ENCODE measurements at regions not wholly inside any gene's neighbourhood (a gene's known extent, or its start where the extent isn't known, plus 50 kb on each side); places are given as distances from the start of the nearest gene placed in this dataset.
A peak's percentile ranks its signal among the peaks of the same experiment; 100 is the strongest.

GRCh38 chr6:43984442-43985321, 142.6 kb downstream of the MRPL14 start:
- 88 to 92% methylated on average over 16 of the region's 16 CpGs for WGBS, 2 donors
- no peaks in the 10 kb centered on the region for H3K4me1 ChIP-seq
- H3K4me3 ChIP-seq = no peak overlapping the region
- no peak for DNase-seq
- H3K9me3 ChIP-seq = no peaks in the 10 kb centered on the region
- TF ChIP-seq CTCF (IDR thresholded peaks at IDR 0.05) (no peak), POLR2A (IDR thresholded peaks at IDR 0.05) (no peak)
- intact Hi-C loops (cut with DNase I; ENCODE audit: low total_unique reads) = no loop called here
- no peaks in the 10 kb centered on the region for H3K27me3 ChIP-seq
- no peak overlapping the region for H3K27ac ChIP-seq
- no peaks in the 10 kb centered on the region for H3K36me3 ChIP-seq (ENCODE audit: low read depth, missing control alignments)

GRCh38 chr6:43983632-43984031, 143.6 kb downstream of the MRPL14 start:
- H3K27ac ChIP-seq = no peak overlapping the region
- H3K36me3 ChIP-seq (ENCODE audit: low read depth, missing control alignments) = no peaks in the 10 kb centered on the region
- no peaks in the 10 kb centered on the region for H3K4me1 ChIP-seq
- H3K27me3 ChIP-seq = no peaks in the 10 kb centered on the region
- WGBS, 2 donors = 85 to 90% methylated on average over 7 of the region's 7 CpGs
- no peaks in the 10 kb centered on the region for H3K9me3 ChIP-seq
- TF ChIP-seq POLR2A (IDR thresholded peaks at IDR 0.05) (no peak), CTCF (IDR thresholded peaks at IDR 0.05) (no peak)
- intact Hi-C loops (cut with DNase I; ENCODE audit: low total_unique reads) = no loop called here
- H3K4me3 ChIP-seq = no peak overlapping the region
- no peak for DNase-seq

GRCh38 chr6:43983191-43983590, 144.1 kb downstream of the MRPL14 start:
- Histone ChIP-seq H3K27ac (no peak overlapping the region), H3K36me3 (ENCODE audit: low read depth, missing control alignments) (no peaks in the 10 kb centered on the region), H3K4me3 (no peak overlapping the region), H3K9me3 (no peaks in the 10 kb centered on the region), H3K27me3 (no peaks in the 10 kb centered on the region), H3K4me1 (no peaks in the 10 kb centered on the region)
- WGBS, 2 donors = 80 to 89% methylated on average over 1 to 2 of the region's 2 CpGs
- intact Hi-C loops (cut with DNase I; ENCODE audit: low total_unique reads) = no loop called here
- DNase-seq = no peak
- TF ChIP-seq POLR2A (IDR thresholded peaks at IDR 0.05) (no peak), CTCF (IDR thresholded peaks at IDR 0.05) (no peak)

GRCh38 chr6:43982084-43982625, 145.1 kb downstream of the MRPL14 start:
- TF ChIP-seq POLR2A (IDR thresholded peaks at IDR 0.05) (no peak), CTCF (IDR thresholded peaks at IDR 0.05) (no peak)
- intact Hi-C loops (cut with DNase I; ENCODE audit: low total_unique reads) = no loop called here
- no peaks in the 10 kb centered on the region for H3K36me3 ChIP-seq (ENCODE audit: low read depth, missing control alignments)
- H3K9me3 ChIP-seq = no peaks in the 10 kb centered on the region
- no peaks in the 10 kb centered on the region for H3K4me1 ChIP-seq
- DNase-seq = peak; percentile 14
- H3K27ac ChIP-seq = no peak overlapping the region
- 53 to 61% methylated on average over 2 of the region's 2 CpGs for WGBS, 2 donors
- no peaks in the 10 kb centered on the region for H3K27me3 ChIP-seq
- H3K4me3 ChIP-seq = no peak overlapping the region
